ENCODE measurements at regions not wholly inside any gene's neighbourhood (a gene's known extent, or its start where the extent isn't known, plus 50 kb on each side); places are given as distances from the start of the nearest gene placed in this dataset.

DNA sequence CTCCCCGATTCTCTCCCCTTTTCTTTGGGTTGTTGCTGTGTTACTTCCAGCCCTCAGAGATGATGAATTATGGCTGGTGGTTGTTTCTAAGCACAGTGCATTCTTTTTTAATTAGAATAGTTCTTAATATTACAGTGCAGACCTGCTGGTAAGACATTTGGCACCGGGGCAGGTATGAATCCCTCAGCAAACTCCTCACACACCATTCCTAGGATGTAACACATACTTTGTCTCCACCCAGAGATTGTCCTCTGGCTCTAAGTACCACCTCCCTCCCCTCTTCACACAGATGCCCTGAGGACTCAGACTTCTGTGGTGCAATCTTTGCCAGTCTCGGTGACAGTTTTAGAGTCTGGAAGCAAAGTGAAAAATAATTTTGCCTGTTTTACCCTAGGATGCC, 143.1 kb downstream of the HLX start:
- TF ChIP-seq RAD21 (conservative IDR thresholded peaks at IDR 0.05) (no peak), EZH2 (IDR thresholded peaks at IDR 0.05; ENCODE audit: borderline replicate concordance, insufficient read depth, low read length, poor library complexity, severe bottlenecking) (no peak), EP300 (conservative IDR thresholded peaks at IDR 0.05; ENCODE audit: poor library complexity, severe bottlenecking) (no peak), POLR2AphosphoS5 (IDR thresholded peaks at IDR 0.05) (no peak), MXI1 (conservative IDR thresholded peaks at IDR 0.05; ENCODE audit: poor library complexity, severe bottlenecking) (no peak), TAF1 (IDR thresholded peaks at IDR 0.05; ENCODE audit: low read depth) (no peak), SMC3 (conservative IDR thresholded peaks at IDR 0.05; ENCODE audit: poor library complexity) (no peak)
- TF ChIP-seq, protein P1, sequence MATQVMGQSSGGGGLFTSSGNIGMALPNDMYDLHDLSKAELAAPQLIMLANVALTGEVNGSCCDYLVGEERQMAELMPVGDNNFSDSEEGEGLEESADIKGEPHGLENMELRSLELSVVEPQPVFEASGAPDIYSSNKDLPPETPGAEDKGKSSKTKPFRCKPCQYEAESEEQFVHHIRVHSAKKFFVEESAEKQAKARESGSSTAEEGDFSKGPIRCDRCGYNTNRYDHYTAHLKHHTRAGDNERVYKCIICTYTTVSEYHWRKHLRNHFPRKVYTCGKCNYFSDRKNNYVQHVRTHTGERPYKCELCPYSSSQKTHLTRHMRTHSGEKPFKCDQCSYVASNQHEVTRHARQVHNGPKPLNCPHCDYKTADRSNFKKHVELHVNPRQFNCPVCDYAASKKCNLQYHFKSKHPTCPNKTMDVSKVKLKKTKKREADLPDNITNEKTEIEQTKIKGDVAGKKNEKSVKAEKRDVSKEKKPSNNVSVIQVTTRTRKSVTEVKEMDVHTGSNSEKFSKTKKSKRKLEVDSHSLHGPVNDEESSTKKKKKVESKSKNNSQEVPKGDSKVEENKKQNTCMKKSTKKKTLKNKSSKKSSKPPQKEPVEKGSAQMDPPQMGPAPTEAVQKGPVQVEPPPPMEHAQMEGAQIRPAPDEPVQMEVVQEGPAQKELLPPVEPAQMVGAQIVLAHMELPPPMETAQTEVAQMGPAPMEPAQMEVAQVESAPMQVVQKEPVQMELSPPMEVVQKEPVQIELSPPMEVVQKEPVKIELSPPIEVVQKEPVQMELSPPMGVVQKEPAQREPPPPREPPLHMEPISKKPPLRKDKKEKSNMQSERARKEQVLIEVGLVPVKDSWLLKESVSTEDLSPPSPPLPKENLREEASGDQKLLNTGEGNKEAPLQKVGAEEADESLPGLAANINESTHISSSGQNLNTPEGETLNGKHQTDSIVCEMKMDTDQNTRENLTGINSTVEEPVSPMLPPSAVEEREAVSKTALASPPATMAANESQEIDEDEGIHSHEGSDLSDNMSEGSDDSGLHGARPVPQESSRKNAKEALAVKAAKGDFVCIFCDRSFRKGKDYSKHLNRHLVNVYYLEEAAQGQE (IDR thresholded peaks at IDR 0.05; ENCODE audit: borderline replicate concordance): no peak
- TF ChIP-seq, protein P2, sequence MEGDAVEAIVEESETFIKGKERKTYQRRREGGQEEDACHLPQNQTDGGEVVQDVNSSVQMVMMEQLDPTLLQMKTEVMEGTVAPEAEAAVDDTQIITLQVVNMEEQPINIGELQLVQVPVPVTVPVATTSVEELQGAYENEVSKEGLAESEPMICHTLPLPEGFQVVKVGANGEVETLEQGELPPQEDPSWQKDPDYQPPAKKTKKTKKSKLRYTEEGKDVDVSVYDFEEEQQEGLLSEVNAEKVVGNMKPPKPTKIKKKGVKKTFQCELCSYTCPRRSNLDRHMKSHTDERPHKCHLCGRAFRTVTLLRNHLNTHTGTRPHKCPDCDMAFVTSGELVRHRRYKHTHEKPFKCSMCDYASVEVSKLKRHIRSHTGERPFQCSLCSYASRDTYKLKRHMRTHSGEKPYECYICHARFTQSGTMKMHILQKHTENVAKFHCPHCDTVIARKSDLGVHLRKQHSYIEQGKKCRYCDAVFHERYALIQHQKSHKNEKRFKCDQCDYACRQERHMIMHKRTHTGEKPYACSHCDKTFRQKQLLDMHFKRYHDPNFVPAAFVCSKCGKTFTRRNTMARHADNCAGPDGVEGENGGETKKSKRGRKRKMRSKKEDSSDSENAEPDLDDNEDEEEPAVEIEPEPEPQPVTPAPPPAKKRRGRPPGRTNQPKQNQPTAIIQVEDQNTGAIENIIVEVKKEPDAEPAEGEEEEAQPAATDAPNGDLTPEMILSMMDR (IDR thresholded peaks at IDR 0.05; ENCODE audit: poor library complexity, severe bottlenecking): no peak
- H3K27ac ChIP-seq (ENCODE audit: low read length): no peak overlapping the region
- H2AFZ ChIP-seq (ENCODE audit: low read depth, low read length): no peak overlapping the region
- no peak overlapping the region for H3K9ac ChIP-seq (ENCODE audit: low read length)
- H4K20me1 ChIP-seq (ENCODE audit: insufficient read depth): no peaks in the 10 kb centered on the region
- H3F3A ChIP-seq (ENCODE audit: insufficient read depth, low read length, poor library complexity, severe bottlenecking): no peaks in the 10 kb centered on the region
- H3K27me3 ChIP-seq (ENCODE audit: insufficient read depth, low read depth, low read length): no peaks in the 10 kb centered on the region
- no peaks in the 10 kb centered on the region for H3K79me2 ChIP-seq (replicated peaks; ENCODE audit: insufficient read depth, low read length)
- no peaks in the 10 kb centered on the region for H3K9me3 ChIP-seq (ENCODE audit: low read length)
- no peaks in the 10 kb centered on the region for H3K9me2 ChIP-seq (ENCODE audit: insufficient read depth, low read length)
- H3K4me2 ChIP-seq (ENCODE audit: low read length): no peak overlapping the region
- H3K36me3 ChIP-seq (ENCODE audit: insufficient read depth, low read length): no peaks in the 10 kb centered on the region
- no peak overlapping the region for H3K4me3 ChIP-seq (ENCODE audit: low read length)

DNA sequence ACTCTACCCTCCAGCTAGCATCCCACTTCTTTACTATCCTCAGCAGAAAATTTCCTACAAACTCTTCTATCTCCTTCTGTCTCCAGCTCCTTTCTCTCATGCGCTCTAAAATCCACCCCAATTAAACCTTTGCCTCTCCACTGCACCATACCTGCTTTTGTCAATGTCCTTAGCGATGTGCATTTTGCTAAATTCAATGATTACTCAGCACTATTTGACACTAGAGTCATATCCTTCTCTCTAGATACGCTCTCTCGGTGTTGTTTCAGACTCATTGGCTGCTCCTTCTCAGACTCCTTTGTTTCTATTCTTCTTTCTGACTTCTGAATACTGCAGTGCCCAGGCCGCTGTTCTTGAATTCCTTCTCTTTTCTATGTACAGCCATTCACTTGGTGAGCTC, 144.2 kb downstream of the HLX start:
- no peak overlapping the region for H2AFZ ChIP-seq (ENCODE audit: low read depth, low read length)

More for the DNA sequence above, 144.2 kb downstream of the HLX start:
- Histone ChIP-seq H3K27ac (ENCODE audit: low read length) (no peak overlapping the region), H3K36me3 (ENCODE audit: insufficient read depth, low read length) (no peaks in the 10 kb centered on the region), H3K4me2 (ENCODE audit: low read length) (no peak overlapping the region), H4K20me1 (ENCODE audit: insufficient read depth) (no peaks in the 10 kb centered on the region), H3K27me3 (ENCODE audit: insufficient read depth, low read depth, low read length) (no peaks in the 10 kb centered on the region), H3K9ac (ENCODE audit: low read length) (no peak overlapping the region), H3F3A (ENCODE audit: insufficient read depth, low read length, poor library complexity, severe bottlenecking) (no peaks in the 10 kb centered on the region), H3K4me3 (ENCODE audit: low read length) (no peak overlapping the region), H3K79me2 (replicated peaks; ENCODE audit: insufficient read depth, low read length) (no peaks in the 10 kb centered on the region), H3K9me2 (ENCODE audit: insufficient read depth, low read length) (no peaks in the 10 kb centered on the region), H3K9me3 (ENCODE audit: low read length) (no peaks in the 10 kb centered on the region)
- no peak for TF ChIP-seq EZH2 (IDR thresholded peaks at IDR 0.05; ENCODE audit: borderline replicate concordance, insufficient read depth, low read length, poor library complexity, severe bottlenecking)
- TF ChIP-seq TAF1 (IDR thresholded peaks at IDR 0.05; ENCODE audit: low read depth): no peak
- TF ChIP-seq RAD21 (conservative IDR thresholded peaks at IDR 0.05): no peak
- TF ChIP-seq EP300 (conservative IDR thresholded peaks at IDR 0.05; ENCODE audit: poor library complexity, severe bottlenecking): no peak
- no peak for TF ChIP-seq MXI1 (conservative IDR thresholded peaks at IDR 0.05; ENCODE audit: poor library complexity, severe bottlenecking)
- TF ChIP-seq SMC3 (conservative IDR thresholded peaks at IDR 0.05; ENCODE audit: poor library complexity): no peak
- TF ChIP-seq POLR2AphosphoS5 (IDR thresholded peaks at IDR 0.05): no peak
- TF ChIP-seq, protein P1 (IDR thresholded peaks at IDR 0.05; ENCODE audit: borderline replicate concordance): no peak
- TF ChIP-seq, protein P2 (IDR thresholded peaks at IDR 0.05; ENCODE audit: poor library complexity, severe bottlenecking): no peak
